ENCODE measurements at regions not wholly inside any gene's neighbourhood (a gene's known extent, or its start where the extent isn't known, plus 50 kb on each side); places are given as distances from the start of the nearest gene placed in this dataset.

DNA sequence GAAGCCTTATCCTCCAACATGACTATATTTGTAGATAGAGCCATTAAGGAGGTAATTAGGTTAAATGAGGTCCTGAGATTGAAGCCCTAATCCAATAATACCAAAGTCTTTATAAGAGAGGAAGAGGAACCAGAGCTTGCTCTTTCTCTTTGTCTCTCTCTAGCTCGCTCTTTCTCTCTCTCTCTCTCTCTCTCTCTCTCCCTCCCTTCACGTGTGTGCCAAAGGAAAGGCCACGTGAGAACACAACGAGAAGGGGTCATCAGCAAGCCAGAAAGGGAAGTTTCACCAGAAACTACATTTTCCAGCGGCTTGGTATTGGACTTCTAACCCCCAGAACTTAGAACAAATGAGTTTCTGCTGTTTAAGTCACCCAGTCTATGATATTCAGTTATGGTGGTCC lies 1540.5 kb downstream of the C4orf33 start:
- no peaks in the 10 kb centered on the region for H3K27me3 ChIP-seq (replicated peaks; ENCODE audit: control insufficient read depth, insufficient read depth, low read length)
- Mint-ChIP-seq H3K36me3 (ENCODE audit: insufficient read depth, unreplicated experiment) (no peaks in the 10 kb centered on the region), H3K9me3 (ENCODE audit: unreplicated experiment) (no peaks in the 10 kb centered on the region), H3K27me3 (ENCODE audit: insufficient read depth, unreplicated experiment) (no peaks in the 10 kb centered on the region), H3K4me1 (ENCODE audit: low read depth, unreplicated experiment) (no peaks in the 10 kb centered on the region), H3K27ac (ENCODE audit: unreplicated experiment) (no peak overlapping the region), H3K4me3 (ENCODE audit: unreplicated experiment) (no peak overlapping the region)
- no peaks in the 10 kb centered on the region for H3K36me3 ChIP-seq (ENCODE audit: control insufficient read depth, insufficient read depth, low read length)
- CTCF ChIA-PET, result no interaction called here
- no peaks in the 10 kb centered on the region for H3K4me1 ChIP-seq
- no peak overlapping the region for H3K4me3 ChIP-seq (ENCODE audit: low read depth, low read length)
- no peak for DNase-seq
- POLR2A ChIA-PET, result no interaction called here
- intact Hi-C loops (cut with micrococcal nuclease; ENCODE audit: unreplicated experiment), result no loop called here
- H3K9me3 ChIP-seq, result no peaks in the 10 kb centered on the region
- no TSS peak for BruUV-seq (replicated peaks)
- TF ChIP-seq, protein P1, sequence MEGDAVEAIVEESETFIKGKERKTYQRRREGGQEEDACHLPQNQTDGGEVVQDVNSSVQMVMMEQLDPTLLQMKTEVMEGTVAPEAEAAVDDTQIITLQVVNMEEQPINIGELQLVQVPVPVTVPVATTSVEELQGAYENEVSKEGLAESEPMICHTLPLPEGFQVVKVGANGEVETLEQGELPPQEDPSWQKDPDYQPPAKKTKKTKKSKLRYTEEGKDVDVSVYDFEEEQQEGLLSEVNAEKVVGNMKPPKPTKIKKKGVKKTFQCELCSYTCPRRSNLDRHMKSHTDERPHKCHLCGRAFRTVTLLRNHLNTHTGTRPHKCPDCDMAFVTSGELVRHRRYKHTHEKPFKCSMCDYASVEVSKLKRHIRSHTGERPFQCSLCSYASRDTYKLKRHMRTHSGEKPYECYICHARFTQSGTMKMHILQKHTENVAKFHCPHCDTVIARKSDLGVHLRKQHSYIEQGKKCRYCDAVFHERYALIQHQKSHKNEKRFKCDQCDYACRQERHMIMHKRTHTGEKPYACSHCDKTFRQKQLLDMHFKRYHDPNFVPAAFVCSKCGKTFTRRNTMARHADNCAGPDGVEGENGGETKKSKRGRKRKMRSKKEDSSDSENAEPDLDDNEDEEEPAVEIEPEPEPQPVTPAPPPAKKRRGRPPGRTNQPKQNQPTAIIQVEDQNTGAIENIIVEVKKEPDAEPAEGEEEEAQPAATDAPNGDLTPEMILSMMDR (IDR thresholded peaks at IDR 0.05; ENCODE audit: insufficient read depth in 1 of 2, low read depth in 1 of 2, low read length in 1 of 2, severe bottlenecking in 1 of 2, unreplicated experiment in 1 of 2), result no peak

DNA sequence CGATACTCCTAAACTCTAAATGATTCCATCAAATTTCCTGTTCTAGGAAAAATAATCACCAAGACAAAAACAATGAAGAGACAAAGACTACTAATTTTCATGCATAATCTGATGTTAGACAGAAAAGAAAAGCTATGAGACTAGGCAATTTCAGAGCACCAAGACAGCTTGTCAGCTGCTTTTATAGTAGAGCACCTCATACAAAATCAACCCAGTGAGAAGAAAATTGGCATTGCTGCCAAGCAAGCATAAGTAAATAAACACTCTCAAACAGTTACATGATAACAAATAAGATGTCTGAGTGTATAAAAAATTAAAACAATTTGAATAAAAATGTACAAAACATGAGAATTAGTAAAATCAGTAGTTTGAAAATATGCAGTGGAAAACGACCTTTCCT lies 1544.6 kb downstream of the C4orf33 start:
- H3K4me1 ChIP-seq, result no peaks in the 10 kb centered on the region
- no TSS peak for BruUV-seq (replicated peaks)
- no peak for DNase-seq
- H3K9me3 ChIP-seq, result no peaks in the 10 kb centered on the region
- TF ChIP-seq, protein P1 (IDR thresholded peaks at IDR 0.05; ENCODE audit: insufficient read depth in 1 of 2, low read depth in 1 of 2, low read length in 1 of 2, severe bottlenecking in 1 of 2, unreplicated experiment in 1 of 2), result no peak
- Mint-ChIP-seq H3K27me3 (ENCODE audit: insufficient read depth, unreplicated experiment) (no peaks in the 10 kb centered on the region), H3K9me3 (ENCODE audit: unreplicated experiment) (no peaks in the 10 kb centered on the region), H3K36me3 (ENCODE audit: insufficient read depth, unreplicated experiment) (no peaks in the 10 kb centered on the region), H3K4me1 (ENCODE audit: low read depth, unreplicated experiment) (no peaks in the 10 kb centered on the region), H3K27ac (ENCODE audit: unreplicated experiment) (no peak overlapping the region), H3K4me3 (ENCODE audit: unreplicated experiment) (no peak overlapping the region)
- intact Hi-C loops (cut with micrococcal nuclease; ENCODE audit: unreplicated experiment), result no loop called here
- ChIA-PET CTCF (no interaction called here), POLR2A (no interaction called here)
- no peak overlapping the region for H3K4me3 ChIP-seq (ENCODE audit: low read depth, low read length)
- no peaks in the 10 kb centered on the region for H3K27me3 ChIP-seq (replicated peaks; ENCODE audit: control insufficient read depth, insufficient read depth, low read length)
- H3K36me3 ChIP-seq (ENCODE audit: control insufficient read depth, insufficient read depth, low read length), result no peaks in the 10 kb centered on the region

- TF ChIP-seq, protein P1 (IDR thresholded peaks at IDR 0.05; ENCODE audit: insufficient read depth in 1 of 2, low read depth in 1 of 2, low read length in 1 of 2, severe bottlenecking in 1 of 2, unreplicated experiment in 1 of 2), result no peak
- no peak for DNase-seq
- ChIA-PET CTCF (no interaction called here), POLR2A (no interaction called here)
- no peaks in the 10 kb centered on the region for H3K9me3 Mint-ChIP-seq (ENCODE audit: unreplicated experiment)
- no peak overlapping the region for H3K4me3 Mint-ChIP-seq (ENCODE audit: unreplicated experiment)
- H3K36me3 Mint-ChIP-seq (ENCODE audit: insufficient read depth, unreplicated experiment), result no peaks in the 10 kb centered on the region
- Histone ChIP-seq H3K27me3 (replicated peaks; ENCODE audit: control insufficient read depth, insufficient read depth, low read length) (no peaks in the 10 kb centered on the region), H3K36me3 (ENCODE audit: control insufficient read depth, insufficient read depth, low read length) (no peaks in the 10 kb centered on the region), H3K4me3 (ENCODE audit: low read depth, low read length) (no peak overlapping the region), H3K4me1 (no peaks in the 10 kb centered on the region; the same call in 1 of the 2 replicates), H3K9me3 (0 out of 2 replicates have a peak, but pooled peaks cover 3% of the 10 kb centered on the region)
- H3K27me3 Mint-ChIP-seq (ENCODE audit: insufficient read depth, unreplicated experiment), result peaks cover 3% of the 10 kb centered on the region
- H3K4me1 Mint-ChIP-seq (ENCODE audit: low read depth, unreplicated experiment), result no peaks in the 10 kb centered on the region
- BruUV-seq (replicated peaks), result no TSS peak
- H3K27ac Mint-ChIP-seq (ENCODE audit: unreplicated experiment), result no peak overlapping the region
- intact Hi-C loops (cut with micrococcal nuclease; ENCODE audit: unreplicated experiment), result no loop called here
Observed at GRCh38 chr4:130646886-130647285, 1550.9 kb downstream of the C4orf33 start.

All from Caco-2 (cell line).